GM21381 (cell line): ENCODE measurements at regions not wholly inside any gene's neighbourhood (a gene's known extent, or its start where the extent isn't known, plus 50 kb on each side); places are given as distances from the start of the nearest gene placed in this dataset.
"Not testable (repeated sequence)": the region's sequence is repeated elsewhere in the genome, so short reads cannot be mapped to it uniquely, and the experiment has no call there.

ENCODE experiments used
- ATAC-seq: cut with Tn5 transposase; IDR thresholded peaks from one replicate; pipeline ENCODE4 v1.9.1; 2021; ENCODE audit warnings: mild to moderate bottlenecking, moderate library complexity; ENCODE audit not compliant: unreplicated experiment

DNA sequence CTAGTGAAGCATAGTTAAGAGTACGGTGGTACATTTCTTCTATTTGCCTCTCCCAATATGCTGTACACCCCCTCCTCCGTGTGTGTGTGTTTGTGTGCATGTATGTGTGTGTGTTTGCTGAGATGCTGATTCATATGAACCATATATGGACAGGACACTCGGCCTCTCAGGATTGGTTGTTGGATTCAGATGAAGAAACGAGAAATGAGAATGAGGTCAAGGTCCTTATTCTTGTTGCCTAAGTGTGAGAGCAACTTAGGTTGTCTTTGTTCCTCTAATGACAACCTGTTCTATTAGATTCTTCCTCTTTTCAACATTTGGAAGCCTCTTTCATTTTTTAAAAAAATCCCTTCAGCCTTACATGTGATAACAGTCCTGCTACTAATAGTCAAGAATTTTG, 1387.6 kb downstream of the STIM2 start:
- no peak for ATAC-seq

DNA sequence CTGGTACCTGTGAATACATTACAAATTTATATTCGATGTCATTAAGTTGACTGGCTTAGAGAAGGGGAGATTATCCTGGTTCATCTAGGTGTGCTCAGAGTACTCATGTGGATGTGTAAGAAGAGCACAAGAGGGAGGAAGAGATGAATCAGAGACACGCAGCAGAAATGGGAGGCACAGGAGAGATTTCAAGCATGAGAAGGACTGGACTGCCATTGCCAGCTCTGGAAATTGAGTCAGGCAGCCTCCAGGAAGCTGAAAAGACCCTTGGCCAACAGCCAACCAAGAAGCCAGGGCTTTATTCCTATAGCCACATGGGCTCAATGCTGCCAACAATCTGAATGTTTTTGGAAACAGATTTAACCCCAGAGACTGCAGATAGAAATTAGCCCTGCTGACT, 1390.0 kb downstream of the STIM2 start:
- no peak for ATAC-seq

DNA sequence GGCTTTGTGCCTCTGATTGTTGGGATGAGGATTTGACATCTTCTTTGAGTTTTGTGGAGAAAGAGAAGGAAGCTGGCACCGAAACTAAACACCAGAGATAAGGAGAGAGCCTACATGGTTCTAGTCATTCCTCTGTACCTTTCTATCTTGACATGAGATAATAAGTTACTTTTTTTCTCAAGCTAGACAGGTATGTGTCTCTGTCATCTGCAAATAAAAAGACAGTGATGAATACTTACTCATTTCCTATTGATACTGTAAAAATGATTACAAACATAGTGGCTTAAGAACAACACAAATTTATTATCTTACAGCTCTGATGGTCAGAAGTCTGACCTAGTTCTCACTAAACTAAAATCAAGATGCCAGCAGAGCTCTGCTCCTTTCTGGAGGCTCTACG, 1391.2 kb downstream of the STIM2 start:
- ATAC-seq: no peak

DNA sequence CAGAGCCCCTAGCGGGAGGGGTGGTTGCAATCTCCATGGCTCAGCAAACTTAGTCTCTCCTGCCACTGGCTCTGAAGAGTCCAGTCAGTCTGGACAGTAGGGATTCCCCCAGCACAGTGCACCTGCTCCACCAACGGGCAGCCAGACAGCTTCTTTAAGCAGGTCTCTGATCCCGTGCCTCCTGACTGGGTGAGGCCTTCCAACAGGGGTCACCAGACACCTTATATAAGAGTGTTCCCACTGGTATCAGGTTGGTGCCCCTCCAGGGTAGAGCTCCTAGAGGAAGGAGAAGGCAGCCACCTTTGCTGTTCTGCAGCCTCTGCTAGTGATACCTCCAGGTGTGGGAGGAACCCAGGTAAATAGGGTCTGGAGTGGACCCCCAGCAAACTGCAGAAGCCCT, 1393.4 kb downstream of the STIM2 start:
- no peak for ATAC-seq

DNA sequence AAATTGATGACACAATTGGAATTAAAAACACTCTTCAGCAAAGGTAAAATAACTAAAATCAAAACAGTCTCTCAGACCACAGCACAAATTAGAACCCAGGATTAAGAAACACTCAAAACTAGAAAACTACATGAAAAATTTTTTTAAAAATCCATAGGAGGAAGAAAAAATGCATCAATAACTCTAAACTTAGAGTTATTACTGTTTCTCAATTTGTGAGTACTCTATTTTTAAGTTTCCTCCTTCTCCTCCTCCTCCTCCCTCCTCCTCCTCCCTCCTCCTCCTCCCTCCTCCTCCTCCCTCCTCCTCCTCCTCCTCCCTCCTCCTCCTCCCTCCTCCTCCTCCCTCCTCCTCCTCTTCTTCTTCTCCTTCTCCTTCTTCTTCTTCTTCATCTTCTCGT, 1395.7 kb downstream of the STIM2 start:
- ATAC-seq: no peak

DNA sequence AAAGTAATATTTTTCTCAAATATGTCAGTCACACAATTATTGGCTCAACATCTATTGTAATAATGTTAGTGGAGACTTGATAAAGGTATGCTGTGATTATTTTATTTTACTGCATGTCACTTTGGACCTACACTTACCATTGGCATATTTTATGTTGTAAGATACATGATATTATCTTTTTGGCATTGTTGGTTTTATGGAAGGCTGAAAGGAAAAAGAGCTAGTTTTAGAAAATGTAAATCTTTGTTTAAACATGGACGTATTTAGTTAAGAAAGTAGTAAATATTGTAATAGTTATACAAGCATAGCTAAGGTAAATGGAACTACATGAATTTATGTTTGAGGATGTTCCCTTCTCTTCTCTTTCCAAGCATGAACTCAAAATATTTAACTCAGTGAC, 1399.3 kb downstream of the STIM2 start:
- ATAC-seq: no peak

DNA sequence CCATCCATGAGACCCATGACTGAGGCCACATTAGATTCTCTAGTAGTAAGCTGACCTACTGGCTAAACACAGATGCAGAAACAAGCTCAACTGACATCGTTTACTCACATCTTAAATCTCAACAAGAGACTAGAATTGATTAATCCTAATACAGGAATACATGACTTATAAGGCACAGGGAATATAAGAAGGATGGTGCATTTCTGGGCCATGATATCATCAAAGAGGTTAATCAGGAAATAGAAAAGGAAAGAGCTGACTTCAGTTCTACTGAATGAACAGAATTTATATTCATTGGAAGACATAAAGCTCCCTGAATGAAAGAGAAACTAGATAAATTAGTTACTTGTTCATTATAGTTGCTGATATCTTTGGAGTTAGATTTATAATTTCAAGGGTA, 1406.5 kb downstream of the STIM2 start:
- no peak for ATAC-seq

DNA sequence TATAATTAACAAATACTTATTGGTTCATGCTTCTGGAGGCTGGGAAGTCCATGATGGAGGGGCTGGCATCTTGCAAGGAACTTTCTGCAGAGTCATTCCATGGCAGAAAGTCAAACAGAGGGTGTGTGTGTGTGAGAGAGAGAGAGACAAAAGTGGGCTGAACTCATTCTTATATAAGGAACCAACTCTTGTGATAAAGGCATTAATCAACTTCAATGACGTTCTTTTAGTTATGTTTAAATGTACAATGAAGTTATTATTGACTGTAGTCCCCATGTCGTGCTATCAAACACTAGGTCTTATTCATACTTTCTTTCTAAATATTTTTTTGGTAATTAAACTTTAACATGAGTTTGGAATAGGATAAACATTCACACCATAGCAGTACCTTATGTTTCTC, 1408.8 kb downstream of the STIM2 start:
- no peak for ATAC-seq

DNA sequence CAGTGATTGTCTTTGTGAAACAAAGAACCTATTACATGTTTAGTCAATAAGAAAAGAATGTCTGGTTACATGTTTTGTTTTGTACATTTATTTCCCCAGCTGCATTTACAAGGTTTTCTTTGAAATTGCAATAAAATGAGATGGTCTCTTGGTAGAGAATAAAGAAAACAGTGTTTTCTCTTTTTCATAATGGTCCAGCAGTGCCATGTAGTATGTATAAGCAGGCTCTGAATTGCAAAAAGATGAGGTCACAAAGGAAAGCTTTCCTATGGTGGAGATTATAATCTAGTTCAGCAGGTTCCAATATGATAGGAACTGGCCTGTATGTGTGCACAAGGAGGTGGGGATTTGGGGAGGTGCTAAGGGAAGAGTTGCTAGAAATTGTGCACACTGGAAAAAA, 1417.3 kb downstream of the STIM2 start:
- ATAC-seq: no peak

DNA sequence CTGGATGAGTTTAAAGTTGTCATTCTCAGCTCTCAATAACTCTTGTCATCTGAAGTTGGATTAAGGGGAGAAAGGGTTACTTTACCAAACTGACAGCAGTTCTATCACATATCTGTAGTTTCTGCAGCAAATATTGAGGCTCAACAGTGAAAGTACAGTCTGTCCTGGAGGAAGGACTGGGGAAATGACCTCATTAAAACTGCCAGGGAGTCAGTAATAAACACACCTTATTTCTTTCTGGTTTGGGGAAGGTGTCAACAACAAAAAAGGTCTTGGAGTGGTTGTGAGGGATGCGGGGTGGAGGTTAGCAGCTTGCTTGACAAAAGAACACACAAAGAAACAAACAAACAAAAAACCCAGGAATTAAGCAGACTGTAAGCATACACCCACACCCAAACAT, 1418.0 kb downstream of the STIM2 start:
- no peak for ATAC-seq

DNA sequence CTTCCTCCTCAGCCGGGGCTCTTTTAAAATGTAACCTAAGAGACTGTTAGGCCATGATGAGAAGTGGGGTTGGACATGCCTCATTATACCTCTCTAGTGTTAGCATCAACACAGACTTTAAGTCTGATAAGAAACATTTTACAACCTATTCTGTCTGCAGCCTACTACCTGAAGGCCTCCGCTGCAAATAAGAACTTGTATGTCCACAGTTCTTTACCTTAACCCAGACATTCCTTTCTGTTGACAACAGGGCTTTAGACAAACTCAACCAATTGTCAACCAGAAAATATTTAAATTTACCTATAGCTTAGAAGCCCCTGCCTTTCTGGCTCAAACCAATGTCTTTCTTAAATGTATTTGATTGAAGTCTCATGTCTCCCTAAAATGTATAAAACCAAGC, 1418.6 kb downstream of the STIM2 start:
- ATAC-seq: no peak

DNA sequence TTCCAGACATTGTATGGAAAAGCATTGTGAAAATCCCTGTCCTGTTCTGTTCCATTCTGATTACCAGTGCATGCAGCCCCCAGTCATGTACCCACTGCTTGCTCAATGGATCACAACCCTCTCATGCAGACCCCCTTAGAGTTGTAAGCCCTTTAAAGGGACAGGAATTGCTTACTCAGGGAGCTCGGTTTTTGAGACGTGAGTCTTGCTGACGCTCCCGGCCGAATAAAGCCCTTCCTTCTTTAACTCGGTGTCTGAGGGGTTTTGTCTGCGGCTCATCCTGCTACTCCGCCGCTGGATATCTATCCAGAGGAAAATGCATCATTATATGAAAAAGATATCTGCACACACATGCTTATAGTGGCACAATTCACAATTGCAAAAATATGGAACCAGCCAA, 1425.6 kb downstream of the STIM2 start:
- ATAC-seq: not testable (repeated sequence)

DNA sequence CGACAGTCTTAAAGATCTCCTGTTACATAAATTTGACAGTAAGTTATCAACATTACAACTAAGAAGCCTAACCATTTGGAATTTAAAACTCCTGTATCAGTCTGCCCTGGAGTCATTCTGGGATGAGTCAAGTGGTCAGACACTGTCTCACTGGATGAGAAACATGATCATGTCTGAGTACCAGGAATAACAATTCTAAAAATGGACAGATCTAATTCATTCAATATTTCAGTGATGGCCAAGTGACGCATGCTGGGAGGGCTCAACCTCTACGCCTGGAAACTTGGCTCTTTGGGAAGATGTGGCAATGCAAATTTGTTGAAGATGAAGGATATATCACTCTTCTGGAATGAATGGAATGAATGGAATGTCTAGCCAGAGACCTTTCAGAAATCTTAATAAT, 1427.2 kb downstream of the STIM2 start:
- ATAC-seq: no peak

DNA sequence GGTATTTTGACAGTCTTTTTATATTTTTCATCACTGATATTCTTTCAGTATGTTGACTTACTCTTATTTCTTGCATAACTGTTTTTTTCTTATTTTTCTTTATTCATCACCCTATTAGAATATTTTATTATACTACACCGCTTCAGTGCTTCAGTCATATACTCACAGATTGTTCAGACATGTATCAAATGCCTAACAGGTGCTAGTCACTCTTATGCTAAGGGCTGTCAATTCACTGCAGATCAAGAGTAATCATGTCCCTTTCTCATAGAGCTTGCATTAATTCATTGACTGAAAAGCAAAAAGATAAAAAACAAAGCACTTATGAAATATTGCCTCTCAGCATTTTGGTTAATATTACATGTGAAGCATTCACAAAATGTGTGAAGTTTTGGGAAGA, 1435.6 kb downstream of the STIM2 start:
- no peak for ATAC-seq

DNA sequence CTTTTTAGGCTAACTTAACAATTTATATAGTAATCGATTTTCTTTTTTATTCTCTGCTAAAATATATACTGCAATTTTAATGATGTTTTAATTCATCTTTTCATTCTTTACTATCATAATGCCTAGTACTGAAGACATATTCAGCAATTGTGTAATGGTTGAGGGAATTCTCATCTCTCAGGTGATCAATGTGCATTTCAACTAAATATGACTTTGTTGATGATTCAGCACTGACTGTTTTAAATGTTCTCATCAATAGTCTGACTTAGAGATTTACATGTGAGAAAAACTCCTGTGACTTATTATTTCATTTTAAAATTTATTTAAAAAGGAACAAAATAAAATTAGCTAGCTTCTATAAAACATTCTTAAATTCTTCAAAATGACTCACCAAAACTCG, 1450.3 kb downstream of the STIM2 start:
- no peak for ATAC-seq

DNA sequence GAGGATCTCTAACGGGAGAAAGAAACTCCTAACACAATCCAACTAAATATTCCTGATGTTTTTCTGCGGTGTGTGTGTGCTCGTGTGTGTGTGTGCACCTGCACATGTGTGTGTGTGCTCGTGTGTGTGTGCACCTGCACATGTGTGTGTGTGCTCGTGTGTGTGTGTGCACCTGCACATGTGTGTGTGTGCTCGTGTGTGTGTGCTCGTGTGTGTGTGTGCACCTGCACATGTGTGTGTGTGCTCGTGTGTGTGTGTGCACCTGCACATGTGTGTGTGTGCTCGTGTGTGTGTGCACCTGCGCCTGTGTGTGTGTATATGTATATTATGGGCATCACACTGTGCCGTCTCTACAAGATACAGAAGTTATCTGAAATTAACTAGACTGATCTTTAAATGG, 1451.9 kb downstream of the STIM2 start:
- ATAC-seq: not testable (repeated sequence)

DNA sequence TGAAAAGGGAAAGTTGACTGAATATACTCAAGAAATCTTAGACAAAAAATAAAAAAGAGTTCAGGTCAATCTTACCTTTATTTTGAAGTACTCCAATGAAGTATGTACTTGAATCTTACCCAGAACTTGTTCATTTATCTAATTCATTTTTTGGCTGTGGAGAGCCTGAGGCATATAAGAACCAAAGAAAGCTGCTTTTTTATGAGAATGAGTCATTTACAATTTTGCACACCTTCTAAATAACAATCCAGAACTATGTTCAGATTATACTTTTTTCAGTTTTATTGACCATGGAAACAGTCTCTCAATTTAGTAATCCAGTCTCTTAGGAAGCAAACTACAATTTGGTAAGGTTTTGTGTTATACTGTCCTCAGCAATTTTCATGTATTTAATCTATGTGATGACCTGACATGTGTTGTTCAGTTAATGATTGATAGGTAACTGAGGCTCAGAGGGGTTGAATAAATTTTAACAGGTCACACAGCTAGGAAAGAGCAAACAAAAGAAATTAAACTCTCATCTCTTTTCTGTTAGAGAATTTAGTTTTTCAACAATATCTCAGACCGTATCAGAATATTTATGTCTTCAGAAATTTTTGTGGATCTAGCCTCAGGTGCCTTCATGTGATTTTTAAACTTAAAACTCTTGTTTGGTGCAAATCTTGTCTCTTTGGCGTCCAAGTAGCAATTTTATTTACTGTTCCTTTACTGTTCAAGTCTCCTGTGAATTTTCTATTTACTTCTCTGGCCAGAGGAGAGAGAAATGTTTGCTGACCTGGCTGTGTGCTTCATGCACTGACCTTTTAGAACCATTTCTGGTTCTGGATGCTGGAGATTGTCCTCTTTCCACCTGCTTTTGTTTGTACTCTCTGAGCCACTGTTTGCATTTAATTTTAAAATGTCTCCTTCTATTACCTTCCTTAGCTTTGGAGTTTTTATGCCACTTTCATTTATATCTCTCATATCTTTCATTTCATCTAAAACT, 1453.4 kb downstream of the STIM2 start:
- ATAC-seq: no peak

DNA sequence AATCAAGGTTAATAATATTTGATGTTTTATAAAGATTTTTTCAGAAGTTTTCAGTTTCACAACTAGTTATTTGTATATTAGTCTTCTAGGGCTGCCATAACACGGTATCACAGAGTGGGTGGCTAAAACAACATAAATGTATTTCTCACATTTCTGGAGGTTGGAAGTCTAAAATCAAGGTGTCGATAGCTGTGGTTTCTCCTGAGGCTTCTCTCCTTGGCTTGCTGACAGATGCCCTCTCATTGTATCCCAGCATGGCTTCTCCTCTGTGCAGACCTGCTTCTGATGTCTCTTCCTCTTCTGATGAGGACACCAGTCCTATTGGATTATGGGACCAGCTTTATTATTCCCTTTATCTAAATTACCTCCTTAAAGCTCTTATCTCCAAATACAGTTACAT, 1456.6 kb downstream of the STIM2 start:
- ATAC-seq: no peak

DNA sequence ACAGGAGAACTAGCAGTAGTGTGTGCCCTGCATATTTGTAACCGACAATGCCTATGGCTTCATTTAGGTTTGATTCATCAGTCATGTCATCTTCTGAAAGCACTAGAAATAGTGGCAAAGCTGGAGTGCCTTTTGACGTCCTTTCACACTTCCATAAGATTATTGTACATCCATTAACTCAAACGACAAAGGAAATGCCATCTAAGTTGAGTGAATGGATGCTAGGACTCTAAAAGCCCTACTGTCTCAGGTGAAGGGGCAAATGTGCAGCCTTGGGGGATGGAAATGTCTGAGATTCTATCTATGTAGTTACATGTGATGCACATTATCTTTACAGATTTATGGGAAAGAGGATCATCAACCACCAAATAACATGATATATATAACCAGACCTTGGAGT, 1473.6 kb downstream of the STIM2 start:
- ATAC-seq: no peak

DNA sequence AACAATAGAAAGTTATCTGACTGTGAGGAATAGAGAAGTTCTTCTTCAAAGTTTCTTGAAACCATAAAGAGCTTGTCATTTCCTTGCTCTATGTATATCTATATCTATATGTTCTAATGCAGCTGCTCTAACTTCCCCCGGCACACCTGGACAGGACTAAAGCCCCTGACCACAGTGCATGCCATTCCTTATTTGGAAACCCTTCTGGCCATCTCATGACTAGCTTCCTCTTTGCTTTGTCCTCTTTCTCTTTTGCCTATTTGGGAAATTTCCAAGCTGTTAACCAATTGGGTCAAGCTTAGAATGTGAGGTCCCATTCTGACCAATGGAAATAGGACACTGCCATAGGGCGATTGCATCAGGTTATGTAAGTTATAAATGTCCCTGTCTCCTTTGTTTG, 1481.1 kb downstream of the STIM2 start:
- ATAC-seq: no peak

DNA sequence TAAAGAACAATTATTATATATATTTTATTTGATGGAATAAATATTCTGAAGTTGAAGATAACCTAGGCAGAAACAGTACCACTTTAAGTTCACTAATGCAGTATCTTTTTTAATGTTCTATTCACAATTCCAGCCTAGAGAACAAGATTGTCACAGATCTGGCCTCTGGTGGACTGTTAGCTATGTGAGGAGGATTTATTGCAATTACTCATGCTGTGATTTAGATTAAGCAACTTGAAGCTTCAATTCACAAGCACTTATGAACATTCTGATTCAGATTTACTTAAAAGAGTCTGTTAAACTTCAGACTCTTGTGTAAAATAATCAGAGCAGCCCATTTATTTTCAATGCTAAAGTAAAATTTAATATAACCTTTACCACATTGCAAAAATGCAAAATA, 1489.8 kb downstream of the STIM2 start:
- ATAC-seq: no peak

DNA sequence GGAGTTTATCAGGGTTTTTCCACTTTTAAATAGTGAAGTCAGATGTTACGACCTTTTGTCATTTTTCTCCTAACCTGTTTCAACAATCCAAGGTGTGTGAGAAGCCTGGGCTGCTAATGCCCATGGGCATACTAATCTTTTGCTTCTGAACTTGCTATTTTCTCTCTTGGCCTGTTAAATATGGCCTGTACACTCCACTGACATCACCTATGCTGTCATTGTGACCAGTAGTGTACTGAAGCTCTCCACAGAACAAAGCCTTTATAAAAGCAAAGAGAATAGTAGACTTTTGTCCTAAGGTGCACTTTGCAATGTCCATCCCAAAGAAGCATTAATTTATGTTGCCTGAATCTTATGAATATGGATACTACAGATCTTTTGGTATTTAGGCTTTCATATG, 1490.5 kb downstream of the STIM2 start:
- ATAC-seq: no peak

DNA sequence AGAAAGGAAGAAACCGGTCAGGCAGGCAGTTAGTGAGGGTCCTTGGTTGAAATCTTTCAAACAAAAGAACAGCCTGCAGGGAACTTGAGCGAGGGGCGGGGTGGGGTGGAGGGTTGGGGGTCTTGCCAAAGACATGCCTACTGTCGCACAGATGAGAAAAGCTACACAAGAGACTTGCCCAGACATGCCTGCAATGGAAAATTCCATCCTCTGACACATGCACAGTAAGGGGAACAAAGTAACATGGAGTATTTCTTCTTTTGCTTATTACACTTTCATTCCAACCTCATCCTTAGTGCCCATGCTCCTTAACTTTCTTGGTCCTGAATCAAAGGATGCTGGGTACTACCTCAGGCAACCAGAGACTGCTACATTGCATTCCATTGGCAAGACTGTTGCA, 1491.2 kb downstream of the STIM2 start:
- ATAC-seq: no peak
